Skeletal muscle tissue (tissue), 3 donors: ENCODE measurements at regions not wholly inside any gene's neighbourhood (a gene's known extent, or its start where the extent isn't known, plus 50 kb on each side); places are given as distances from the start of the nearest gene placed in this dataset.

Experiments used
- H3K27ac ChIP-seq: one replicate; pipeline ENCODE4 v1.7.0; 2013; ENCODE audit warnings: mild to moderate bottlenecking, low read depth, low read length, inconsistent platforms
- H3K27me3 ChIP-seq, 3 donors: one replicate each; pipeline ENCODE4 v1.7.0; 2013; ENCODE audit warnings: low read length in 3 of 3; ENCODE audit not compliant: control insufficient read depth in 3 of 3, insufficient read depth in 3 of 3
- H3K36me3 ChIP-seq, 3 donors: one replicate each; pipeline ENCODE4 v1.7.0; 2013; ENCODE audit warnings: low read length in 3 of 3; ENCODE audit not compliant: control insufficient read depth in 3 of 3, insufficient read depth in 3 of 3
- H3K4me1 ChIP-seq, 3 donors: one replicate each; pipeline ENCODE4 v1.7.0; 2013; ENCODE audit warnings: low read length in 3 of 3, mild to moderate bottlenecking in 3 of 3; ENCODE audit not compliant: control insufficient read depth in 3 of 3, insufficient read depth in 3 of 3
- H3K4me3 ChIP-seq, 3 donors: one replicate each; pipeline ENCODE4 v1.7.0; 2013; ENCODE audit warnings: low read length in 3 of 3
- H3K9ac ChIP-seq, 3 donors: one replicate each; pipeline ENCODE4 v1.7.0; 2013; ENCODE audit warnings: low read length in 3 of 3, mild to moderate bottlenecking in 3 of 3, moderate library complexity in 2 of 3, low read depth in 1 of 3
- H3K9me3 ChIP-seq, 3 donors: one replicate each; pipeline ENCODE4 v1.7.0; 2013; ENCODE audit warnings: low read length in 3 of 3; ENCODE audit not compliant: control insufficient read depth in 3 of 3
- donor health status: Osteomylitis.

DNA sequence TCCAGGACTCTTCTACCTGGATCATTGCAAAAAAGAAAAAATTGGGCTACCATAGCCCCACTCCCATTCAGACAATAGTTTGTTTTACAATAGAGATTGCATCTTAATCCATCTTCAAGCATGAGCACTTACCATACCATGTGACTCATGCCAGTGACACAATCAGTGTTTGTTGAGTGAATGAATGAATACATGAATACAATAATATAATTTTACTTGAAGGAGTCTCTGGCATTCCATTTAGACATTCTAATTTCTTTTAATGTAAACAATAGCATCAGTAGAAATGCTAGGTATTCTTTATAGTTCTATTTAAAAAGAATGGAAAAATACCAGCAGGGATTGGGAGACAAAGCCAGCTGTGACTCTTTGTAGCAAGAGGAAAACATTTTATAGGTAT lies 141.6 kb upstream of the AKR1E2 start:
- Histone ChIP-seq H3K4me3 (no peak overlapping the region), H3K4me1 (peaks cover 6 to 13% (median 7%) of the 10 kb centered on the region in 3 donors), H3K9ac (no peak overlapping the region), H3K36me3 (no peaks in the 10 kb centered on the region), H3K9me3 (no peaks in the 10 kb centered on the region), H3K27me3 (no peaks in the 10 kb centered on the region), H3K27ac (no peak overlapping the region)

DNA sequence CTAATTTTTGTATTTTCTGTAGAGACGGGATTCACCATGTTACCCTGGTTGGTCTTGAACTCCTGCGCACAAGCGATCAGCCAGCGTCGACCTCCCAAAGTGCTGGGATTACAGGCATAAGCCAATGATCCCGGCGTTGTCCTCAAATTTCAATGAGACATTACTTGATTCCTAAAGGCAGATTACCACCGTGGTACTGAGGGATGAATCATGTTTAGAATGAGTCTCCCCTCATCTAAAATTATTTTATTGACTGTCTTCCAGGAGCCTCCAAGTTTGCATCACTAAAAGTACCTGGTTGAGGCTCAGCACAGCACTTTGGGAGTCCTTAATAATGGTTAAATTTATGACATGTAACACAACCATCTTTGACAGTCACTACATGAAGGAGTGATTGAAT lies 142.2 kb upstream of the AKR1E2 start:
- Histone ChIP-seq H3K36me3 (no peaks in the 10 kb centered on the region), H3K27ac (no peak overlapping the region), H3K9me3 (no peaks in the 10 kb centered on the region), H3K27me3 (no peaks in the 10 kb centered on the region), H3K4me1 (peaks cover 6 to 13% (median 7%) of the 10 kb centered on the region in 3 donors), H3K4me3 (no peak overlapping the region), H3K9ac (no peak overlapping the region)

DNA sequence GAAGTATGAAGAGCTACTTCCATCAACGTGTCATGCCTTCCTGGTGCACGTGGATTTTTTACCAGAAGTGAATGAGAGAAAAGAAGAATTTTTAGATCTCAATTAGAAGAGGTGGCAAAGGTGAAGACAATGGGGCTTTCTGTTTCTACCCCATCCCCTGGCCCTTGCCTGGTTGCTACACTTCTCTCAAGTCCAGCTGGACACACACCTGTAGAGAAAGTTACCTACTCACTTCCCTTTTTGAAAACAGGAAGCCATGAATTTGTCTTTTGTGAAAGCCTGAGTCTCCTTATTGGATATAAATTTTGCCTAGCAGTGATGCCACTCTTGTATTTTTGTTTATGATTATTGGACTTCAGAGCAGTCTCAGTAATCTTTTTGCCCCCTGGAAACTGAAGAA lies 142.9 kb upstream of the AKR1E2 start:
- Histone ChIP-seq H3K9me3 (no peaks in the 10 kb centered on the region), H3K36me3 (no peaks in the 10 kb centered on the region), H3K4me1 (peaks cover 6 to 18% (median 9%) of the 10 kb centered on the region in 3 donors), H3K4me3 (no peak overlapping the region), H3K9ac (no peak overlapping the region), H3K27me3 (no peaks in the 10 kb centered on the region), H3K27ac (no peak overlapping the region)

GRCh38 chr10:4678951-4679671 lies 146.9 kb upstream of the AKR1E2 start:
- Histone ChIP-seq H3K4me1 (peaks cover 0 to 10% (median 9%) of the 10 kb centered on the region in 3 donors), H3K27ac (peak overlapping the region; percentile 78), H3K9me3 (no peaks in the 10 kb centered on the region), H3K36me3 (no peaks in the 10 kb centered on the region), H3K4me3 (no peak overlapping the region), H3K27me3 (no peaks in the 10 kb centered on the region), H3K9ac (no peak overlapping the region)

GRCh38 chr10:4678023-4678950 lies 147.7 kb upstream of the AKR1E2 start:
- no peak overlapping the region for H3K9ac ChIP-seq
- no peaks in the 10 kb centered on the region for H3K27me3 ChIP-seq
- H3K27ac ChIP-seq = peak overlapping the region; percentile 78
- H3K4me1 ChIP-seq = peaks cover 2 to 10% (median 9%) of the 10 kb centered on the region in 3 donors
- H3K9me3 ChIP-seq = no peaks in the 10 kb centered on the region
- peak overlapping the region in 1 of 3 donors; percentile 19 for H3K4me3 ChIP-seq
- H3K36me3 ChIP-seq = no peaks in the 10 kb centered on the region

- Histone ChIP-seq H3K9ac (no peak overlapping the region), H3K27ac (peak overlapping the region; percentile 78), H3K9me3 (no peaks in the 10 kb centered on the region), H3K27me3 (no peaks in the 10 kb centered on the region), H3K4me3 (peak overlapping the region in 1 of 3 donors; percentile 19), H3K36me3 (no peaks in the 10 kb centered on the region), H3K4me1 (peaks cover 2 to 10% (median 9%) of the 10 kb centered on the region in 3 donors)
Measured at GRCh38 chr10:4677296-4678021, 148.5 kb upstream of the AKR1E2 start.

- no peak overlapping the region for H3K27ac ChIP-seq
- H3K9ac ChIP-seq = no peak overlapping the region
- no peaks in the 10 kb centered on the region for H3K27me3 ChIP-seq
Measured at GRCh38 chr10:4676566-4676965, 149.4 kb upstream of the AKR1E2 start.

DNA sequence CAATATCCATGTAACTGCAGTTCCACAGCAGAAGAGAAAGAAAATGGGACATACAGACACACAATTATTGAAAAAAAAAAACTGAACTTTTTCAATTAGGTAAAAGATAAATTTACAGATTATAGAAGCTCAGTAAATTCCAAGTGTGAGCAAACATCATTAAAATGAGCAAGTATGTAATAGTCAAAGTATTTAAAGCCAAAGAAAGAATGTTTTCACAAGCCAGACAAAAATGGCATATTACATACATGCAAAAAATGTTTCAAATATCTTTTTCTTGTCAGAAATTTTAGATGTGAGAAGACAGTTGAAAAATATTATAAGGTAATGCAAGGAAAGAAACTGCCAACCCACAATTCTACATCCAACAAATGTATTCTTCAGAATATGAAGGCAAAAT lies 150.2 kb upstream of the AKR1E2 start:
- no peaks in the 10 kb centered on the region for H3K36me3 ChIP-seq
- no peak overlapping the region for H3K9ac ChIP-seq
- no peaks in the 10 kb centered on the region for H3K9me3 ChIP-seq
- H3K27me3 ChIP-seq = no peaks in the 10 kb centered on the region
- H3K27ac ChIP-seq = no peak overlapping the region
- H3K4me3 ChIP-seq = no peak overlapping the region
- peaks cover 2 to 15% (median 9%) of the 10 kb centered on the region in 3 donors for H3K4me1 ChIP-seq

More at GRCh38 chr10:4676566-4676965, 149.4 kb upstream of the AKR1E2 start:
- Histone ChIP-seq H3K4me1 (peaks cover 2 to 12% (median 9%) of the 10 kb centered on the region in 3 donors), H3K9me3 (no peaks in the 10 kb centered on the region), H3K4me3 (no peak overlapping the region), H3K36me3 (no peaks in the 10 kb centered on the region)

DNA sequence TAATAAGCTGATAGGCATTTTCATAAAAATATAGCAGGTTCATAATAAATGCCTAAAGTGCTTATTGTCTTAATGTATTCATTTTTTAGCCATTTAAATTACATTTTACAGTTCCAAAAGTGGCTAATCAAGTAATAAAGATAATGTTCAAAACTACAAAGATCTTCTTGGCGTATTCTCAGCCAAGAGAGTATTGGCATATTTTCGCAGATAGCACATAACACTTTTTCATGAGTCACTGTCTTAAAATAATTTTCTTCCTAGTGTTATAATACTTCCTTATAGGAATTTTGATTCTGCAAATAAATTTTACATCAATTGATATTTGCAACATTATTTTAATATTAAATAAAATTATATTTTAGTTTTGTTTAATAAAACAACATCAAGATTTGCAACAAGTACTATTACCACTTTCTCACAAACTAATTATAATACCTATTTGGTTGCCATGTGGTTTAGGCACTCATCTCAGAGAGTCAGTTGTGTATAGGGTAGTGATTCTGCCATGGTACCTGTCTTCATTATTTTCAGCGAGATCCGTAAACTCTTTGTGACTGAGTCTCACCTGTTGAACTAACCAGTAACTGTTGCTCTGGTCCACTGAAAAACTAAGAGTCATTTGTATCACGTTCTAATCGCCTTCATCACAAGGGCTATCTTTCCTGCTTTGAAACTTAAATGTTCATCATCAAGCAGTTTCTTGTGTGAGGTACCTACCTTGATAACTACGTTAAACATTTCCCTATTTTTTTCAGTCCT lies 152.5 kb upstream of the AKR1E2 start:
- Histone ChIP-seq H3K27ac (no peak overlapping the region), H3K4me3 (no peak overlapping the region), H3K9ac (no peak overlapping the region), H3K9me3 (no peaks in the 10 kb centered on the region), H3K27me3 (no peaks in the 10 kb centered on the region), H3K36me3 (no peaks in the 10 kb centered on the region), H3K4me1 (peaks cover 2 to 12% (median 9%) of the 10 kb centered on the region in 3 donors)
